WTC11 (cell line): ENCODE measurements at regions not wholly inside any gene's neighbourhood (a gene's known extent, or its start where the extent isn't known, plus 50 kb on each side); places are given as distances from the start of the nearest gene placed in this dataset.

ENCODE experiments used
- ATAC-seq: fragments of 200-7000 bp; cut with Tn5 transposase; 2 replicates; pipeline ENCODE4 v1.10.0; 2021; ENCODE audit warnings: mild to moderate bottlenecking, moderate library complexity
- CTCF ChIA-PET: fragments of 300-600 bp; sonication (Branson Sonifier 250); formaldehyde crosslinking; loops from one replicate; lab custom pipeline; 2021; ENCODE audit warnings: antibody characterized with exemption; lab: Charles Lee
- POLR2A ChIA-PET: fragments of 350-600 bp; sonication (Branson Sonifier 250); formaldehyde crosslinking; loops from one replicate; lab custom pipeline; 2021; ENCODE audit warnings: antibody characterized with exemption; lab: Charles Lee
- DNase-seq: peaks from one replicate; pipeline ENCODE4 v3.0.0; 2021; ENCODE audit warnings: low spot score
- H3K27ac Mint-ChIP-seq: 2 replicates; pipeline ENCODE4 v1.8.0; 2021; ENCODE audit warnings: mixed read lengths
- H3K27me3 Mint-ChIP-seq: 2 replicates; pipeline ENCODE4 v1.8.0; 2021; ENCODE audit warnings: low read depth, mild to moderate bottlenecking, moderate library complexity, mixed read lengths
- H3K36me3 Mint-ChIP-seq: 2 replicates; pipeline ENCODE4 v1.8.0; 2021; ENCODE audit warnings: mixed read lengths
- H3K4me1 Mint-ChIP-seq: 2 replicates; pipeline ENCODE4 v1.8.0; 2022; ENCODE audit warnings: mixed read lengths
- H3K4me3 Mint-ChIP-seq: 2 replicates; pipeline ENCODE4 v1.8.0; 2021; ENCODE audit warnings: mild to moderate bottlenecking, moderate library complexity, mixed read lengths
- H3K9me3 Mint-ChIP-seq: 2 replicates; pipeline ENCODE4 v1.8.0; 2021; ENCODE audit warnings: mixed read lengths
- FOXJ3 ChIP-seq: sonication (generic); formaldehyde crosslinking; IDR thresholded peaks from 2 replicates; pipeline ENCODE4 v1.9.0; 2021; ENCODE audit warnings: missing genetic modification reagents, mild to moderate bottlenecking, borderline replicate concordance
- FOXK1 ChIP-seq: sonication (generic); formaldehyde crosslinking; IDR thresholded peaks from 2 replicates; pipeline ENCODE4 v1.8.0; 2022; ENCODE audit warnings: mild to moderate bottlenecking, moderate library complexity, missing genetic modification reagents
- GRHL2 ChIP-seq: fragments of 250-450 bp; sonication (Bioruptor Pico); IDR thresholded peaks from 2 replicates; pipeline ENCODE4 v1.8.0; 2022; ENCODE audit warnings: mild to moderate bottlenecking, moderate library complexity; ENCODE audit not compliant: insufficient replicate concordance, severe bottlenecking
- GTF2I ChIP-seq: fragments of 250-450 bp; sonication (Bioruptor Pico); conservative IDR thresholded peaks from 2 replicates; pipeline ENCODE4 v1.4.0; 2021; ENCODE audit warnings: mild to moderate bottlenecking
- HMGA2 ChIP-seq: fragments of 250-450 bp; sonication (Bioruptor Pico); IDR thresholded peaks from 2 replicates; pipeline ENCODE4 v1.4.0; 2021; ENCODE audit warnings: mild to moderate bottlenecking, moderate library complexity
- IRF2 ChIP-seq: sonication (generic); formaldehyde crosslinking; IDR thresholded peaks from 2 replicates; pipeline ENCODE4 v1.8.0; 2022; ENCODE audit warnings: low read depth, missing genetic modification reagents, borderline replicate concordance
- JAZF1 ChIP-seq: fragments of 250-450 bp; sonication (Bioruptor Pico); IDR thresholded peaks from 2 replicates; pipeline ENCODE4 v1.9.0; 2021; ENCODE audit warnings: moderate library complexity, mild to moderate bottlenecking, inconsistent platforms
- KAT7 ChIP-seq: sonication (generic); formaldehyde crosslinking; IDR thresholded peaks from 2 replicates; pipeline ENCODE4 v1.8.1; 2023; ENCODE audit warnings: missing genetic modification reagents, mild to moderate bottlenecking, borderline replicate concordance
- ZNF121 ChIP-seq: sonication (generic); formaldehyde crosslinking; IDR thresholded peaks from 2 replicates; pipeline ENCODE4 v1.8.0; 2023; ENCODE audit warnings: missing genetic modification reagents
- TF ChIP-seq, protein P1 (sequence below): sonication (generic); formaldehyde crosslinking; IDR thresholded peaks from 2 replicates; pipeline ENCODE4 v1.8.0; 2022; ENCODE audit warnings: mild to moderate bottlenecking, missing genetic modification reagents
- TF ChIP-seq, protein P2 (sequence below): fragments of 250-450 bp; sonication (Bioruptor Pico); IDR thresholded peaks from 2 replicates; pipeline ENCODE4 v2.1.2; 2022; ENCODE audit warnings: mild to moderate bottlenecking, moderate library complexity
- TF ChIP-seq, protein P3 (sequence below): sonication (generic); formaldehyde crosslinking; IDR thresholded peaks from 2 replicates; pipeline ENCODE4 v1.8.0; 2023; ENCODE audit warnings: missing genetic modification reagents, mild to moderate bottlenecking, borderline replicate concordance
- TF ChIP-seq, protein P4 (sequence below): sonication (generic); formaldehyde crosslinking; IDR thresholded peaks from 2 replicates; pipeline ENCODE4 v1.8.1; 2023; ENCODE audit warnings: mild to moderate bottlenecking, missing genetic modification reagents
- TF ChIP-seq, protein P5 (sequence below): fragments of 250-450 bp; sonication (Bioruptor Pico); IDR thresholded peaks from 2 replicates; pipeline ENCODE4 v1.9.0; 2021; ENCODE audit warnings: moderate library complexity, mild to moderate bottlenecking, inconsistent platforms, borderline replicate concordance

DNA sequence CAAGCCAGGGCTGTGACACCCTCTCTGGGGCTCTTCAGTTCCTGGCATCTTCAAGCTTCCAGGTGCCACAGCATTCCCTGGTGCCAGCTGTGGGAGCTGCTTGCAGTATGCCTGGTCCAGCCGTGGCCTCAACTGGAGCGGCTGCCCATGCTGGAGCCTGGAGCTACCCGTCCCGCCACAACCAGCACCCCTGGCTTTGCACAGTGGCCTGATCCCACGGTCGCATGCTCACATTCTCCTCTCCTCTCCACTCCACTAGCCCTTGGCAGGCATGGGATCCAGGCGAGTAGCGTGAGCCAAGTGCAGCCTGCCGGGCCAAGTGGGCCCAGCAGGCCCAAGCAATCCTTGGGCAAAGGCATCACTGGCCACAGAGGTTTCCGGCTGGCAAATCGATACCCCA, 81.7 kb downstream of the PPP4R3C start:
- H3K4me3 Mint-ChIP-seq = no peak overlapping the region
- CTCF ChIA-PET = no interaction called here
- H3K4me1 Mint-ChIP-seq = no peaks in the 10 kb centered on the region
- H3K36me3 Mint-ChIP-seq = no peaks in the 10 kb centered on the region
- H3K27me3 Mint-ChIP-seq = no peaks in the 10 kb centered on the region
- ATAC-seq (no peak), DNase-seq (no peak)
- POLR2A ChIA-PET = no interaction called here
- no peak for TF ChIP-seq GTF2I (CRISPR knock-in tag)
- no peak for TF ChIP-seq GRHL2 (CRISPR knock-in tag)
- TF ChIP-seq FOXJ3 = no peak
- no peaks in the 10 kb centered on the region for H3K9me3 Mint-ChIP-seq
- H3K27ac Mint-ChIP-seq = no peak overlapping the region

DNA sequence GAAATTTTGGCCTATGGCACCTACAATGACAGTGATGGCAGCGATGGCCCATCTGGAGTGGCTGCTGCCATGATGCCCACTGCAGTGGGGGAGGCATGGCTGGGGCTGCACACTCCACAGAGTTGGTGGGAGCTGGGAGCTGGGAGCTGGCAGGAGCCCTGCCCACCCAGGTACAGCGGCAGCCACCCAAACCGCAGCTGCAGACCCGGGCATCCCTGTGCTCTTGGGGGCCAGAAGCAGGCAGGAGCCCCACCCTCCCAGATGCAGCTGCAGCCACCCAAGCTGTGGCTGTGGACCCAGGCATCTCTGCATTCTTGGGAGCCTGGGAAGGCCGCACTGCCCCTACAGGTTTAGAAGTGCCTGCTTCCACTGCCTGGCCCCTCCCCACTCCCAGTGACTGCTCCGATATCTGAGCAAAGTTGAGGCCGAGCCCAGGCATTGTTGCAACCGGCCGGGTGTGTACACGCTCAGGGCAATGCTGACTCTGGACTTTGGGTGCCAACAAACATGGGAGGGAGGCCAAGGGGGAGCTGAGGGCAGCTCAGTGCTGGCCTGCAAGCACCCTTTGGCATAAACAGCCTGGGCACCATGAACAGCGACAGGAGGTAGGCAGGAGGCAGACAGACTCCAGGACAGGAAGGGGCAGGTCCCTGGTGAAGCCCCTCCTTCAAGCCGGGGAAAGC, 82.8 kb downstream of the PPP4R3C start:
- POLR2A ChIA-PET = no interaction called here
- H3K4me1 Mint-ChIP-seq = no peaks in the 10 kb centered on the region
- H3K4me3 Mint-ChIP-seq = no peak overlapping the region
- H3K36me3 Mint-ChIP-seq = no peaks in the 10 kb centered on the region
- no peak for DNase-seq
- ATAC-seq = no peak
- H3K27me3 Mint-ChIP-seq = no peaks in the 10 kb centered on the region
- no peaks in the 10 kb centered on the region for H3K9me3 Mint-ChIP-seq
- TF ChIP-seq, protein P1, sequence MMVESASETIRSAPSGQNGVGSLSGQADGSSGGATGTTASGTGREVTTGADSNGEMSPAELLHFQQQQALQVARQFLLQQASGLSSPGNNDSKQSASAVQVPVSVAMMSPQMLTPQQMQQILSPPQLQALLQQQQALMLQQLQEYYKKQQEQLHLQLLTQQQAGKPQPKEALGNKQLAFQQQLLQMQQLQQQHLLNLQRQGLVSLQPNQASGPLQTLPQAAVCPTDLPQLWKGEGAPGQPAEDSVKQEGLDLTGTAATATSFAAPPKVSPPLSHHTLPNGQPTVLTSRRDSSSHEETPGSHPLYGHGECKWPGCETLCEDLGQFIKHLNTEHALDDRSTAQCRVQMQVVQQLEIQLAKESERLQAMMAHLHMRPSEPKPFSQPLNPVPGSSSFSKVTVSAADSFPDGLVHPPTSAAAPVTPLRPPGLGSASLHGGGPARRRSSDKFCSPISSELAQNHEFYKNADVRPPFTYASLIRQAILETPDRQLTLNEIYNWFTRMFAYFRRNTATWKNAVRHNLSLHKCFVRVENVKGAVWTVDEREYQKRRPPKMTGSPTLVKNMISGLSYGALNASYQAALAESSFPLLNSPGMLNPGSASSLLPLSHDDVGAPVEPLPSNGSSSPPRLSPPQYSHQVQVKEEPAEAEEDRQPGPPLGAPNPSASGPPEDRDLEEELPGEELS (CRISPR knock-in tag) = no peak
- TF ChIP-seq, protein P2, sequence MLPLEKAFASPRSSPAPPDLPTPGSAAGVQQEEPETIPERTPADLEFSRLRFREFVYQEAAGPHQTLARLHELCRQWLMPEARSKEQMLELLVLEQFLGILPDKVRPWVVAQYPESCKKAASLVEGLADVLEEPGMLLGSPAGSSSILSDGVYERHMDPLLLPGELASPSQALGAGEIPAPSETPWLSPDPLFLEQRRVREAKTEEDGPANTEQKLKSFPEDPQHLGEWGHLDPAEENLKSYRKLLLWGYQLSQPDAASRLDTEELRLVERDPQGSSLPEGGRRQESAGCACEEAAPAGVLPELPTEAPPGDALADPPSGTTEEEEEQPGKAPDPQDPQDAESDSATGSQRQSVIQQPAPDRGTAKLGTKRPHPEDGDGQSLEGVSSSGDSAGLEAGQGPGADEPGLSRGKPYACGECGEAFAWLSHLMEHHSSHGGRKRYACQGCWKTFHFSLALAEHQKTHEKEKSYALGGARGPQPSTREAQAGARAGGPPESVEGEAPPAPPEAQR (CRISPR knock-in tag) = no peak
- TF ChIP-seq FOXK1 (no peak), ZNF121 (CRISPR knock-in tag) (no peak), IRF2 (CRISPR knock-in tag) (no peak), JAZF1 (CRISPR knock-in tag) (no peak), HMGA2 (CRISPR knock-in tag) (no peak), KAT7 (CRISPR knock-in tag) (no peak), GRHL2 (CRISPR knock-in tag) (no peak)
- TF ChIP-seq, protein P3, sequence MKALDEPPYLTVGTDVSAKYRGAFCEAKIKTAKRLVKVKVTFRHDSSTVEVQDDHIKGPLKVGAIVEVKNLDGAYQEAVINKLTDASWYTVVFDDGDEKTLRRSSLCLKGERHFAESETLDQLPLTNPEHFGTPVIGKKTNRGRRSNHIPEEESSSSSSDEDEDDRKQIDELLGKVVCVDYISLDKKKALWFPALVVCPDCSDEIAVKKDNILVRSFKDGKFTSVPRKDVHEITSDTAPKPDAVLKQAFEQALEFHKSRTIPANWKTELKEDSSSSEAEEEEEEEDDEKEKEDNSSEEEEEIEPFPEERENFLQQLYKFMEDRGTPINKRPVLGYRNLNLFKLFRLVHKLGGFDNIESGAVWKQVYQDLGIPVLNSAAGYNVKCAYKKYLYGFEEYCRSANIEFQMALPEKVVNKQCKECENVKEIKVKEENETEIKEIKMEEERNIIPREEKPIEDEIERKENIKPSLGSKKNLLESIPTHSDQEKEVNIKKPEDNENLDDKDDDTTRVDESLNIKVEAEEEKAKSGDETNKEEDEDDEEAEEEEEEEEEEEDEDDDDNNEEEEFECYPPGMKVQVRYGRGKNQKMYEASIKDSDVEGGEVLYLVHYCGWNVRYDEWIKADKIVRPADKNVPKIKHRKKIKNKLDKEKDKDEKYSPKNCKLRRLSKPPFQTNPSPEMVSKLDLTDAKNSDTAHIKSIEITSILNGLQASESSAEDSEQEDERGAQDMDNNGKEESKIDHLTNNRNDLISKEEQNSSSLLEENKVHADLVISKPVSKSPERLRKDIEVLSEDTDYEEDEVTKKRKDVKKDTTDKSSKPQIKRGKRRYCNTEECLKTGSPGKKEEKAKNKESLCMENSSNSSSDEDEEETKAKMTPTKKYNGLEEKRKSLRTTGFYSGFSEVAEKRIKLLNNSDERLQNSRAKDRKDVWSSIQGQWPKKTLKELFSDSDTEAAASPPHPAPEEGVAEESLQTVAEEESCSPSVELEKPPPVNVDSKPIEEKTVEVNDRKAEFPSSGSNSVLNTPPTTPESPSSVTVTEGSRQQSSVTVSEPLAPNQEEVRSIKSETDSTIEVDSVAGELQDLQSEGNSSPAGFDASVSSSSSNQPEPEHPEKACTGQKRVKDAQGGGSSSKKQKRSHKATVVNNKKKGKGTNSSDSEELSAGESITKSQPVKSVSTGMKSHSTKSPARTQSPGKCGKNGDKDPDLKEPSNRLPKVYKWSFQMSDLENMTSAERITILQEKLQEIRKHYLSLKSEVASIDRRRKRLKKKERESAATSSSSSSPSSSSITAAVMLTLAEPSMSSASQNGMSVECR = no peak
- TF ChIP-seq, protein P4, sequence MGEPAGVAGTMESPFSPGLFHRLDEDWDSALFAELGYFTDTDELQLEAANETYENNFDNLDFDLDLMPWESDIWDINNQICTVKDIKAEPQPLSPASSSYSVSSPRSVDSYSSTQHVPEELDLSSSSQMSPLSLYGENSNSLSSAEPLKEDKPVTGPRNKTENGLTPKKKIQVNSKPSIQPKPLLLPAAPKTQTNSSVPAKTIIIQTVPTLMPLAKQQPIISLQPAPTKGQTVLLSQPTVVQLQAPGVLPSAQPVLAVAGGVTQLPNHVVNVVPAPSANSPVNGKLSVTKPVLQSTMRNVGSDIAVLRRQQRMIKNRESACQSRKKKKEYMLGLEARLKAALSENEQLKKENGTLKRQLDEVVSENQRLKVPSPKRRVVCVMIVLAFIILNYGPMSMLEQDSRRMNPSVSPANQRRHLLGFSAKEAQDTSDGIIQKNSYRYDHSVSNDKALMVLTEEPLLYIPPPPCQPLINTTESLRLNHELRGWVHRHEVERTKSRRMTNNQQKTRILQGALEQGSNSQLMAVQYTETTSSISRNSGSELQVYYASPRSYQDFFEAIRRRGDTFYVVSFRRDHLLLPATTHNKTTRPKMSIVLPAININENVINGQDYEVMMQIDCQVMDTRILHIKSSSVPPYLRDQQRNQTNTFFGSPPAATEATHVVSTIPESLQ (CRISPR knock-in tag) = no peak
- TF ChIP-seq, protein P5, sequence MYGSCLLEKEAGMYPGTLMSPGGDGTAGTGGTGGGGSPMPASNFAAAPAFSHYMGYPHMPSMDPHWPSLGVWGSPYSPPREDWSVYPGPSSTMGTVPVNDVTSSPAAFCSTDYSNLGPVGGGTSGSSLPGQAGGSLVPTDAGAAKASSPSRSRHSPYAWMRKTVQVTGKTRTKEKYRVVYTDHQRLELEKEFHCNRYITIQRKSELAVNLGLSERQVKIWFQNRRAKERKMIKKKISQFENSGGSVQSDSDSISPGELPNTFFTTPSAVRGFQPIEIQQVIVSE (CRISPR knock-in tag) = no peak
- H3K27ac Mint-ChIP-seq = no peak overlapping the region
- CTCF ChIA-PET = no interaction called here
